Activated CD4-positive, alpha-beta T cell treated with anti-CD3 and anti-CD28 coated beads, Interleukin-2, amount 50 U/mL, for 4 hours (primary cell): ENCODE measurements at regions not wholly inside any gene's neighbourhood (a gene's known extent, or its start where the extent isn't known, plus 50 kb on each side); places are given as distances from the start of the nearest gene placed in this dataset.
"Not testable (repeated sequence)": the region's sequence is repeated elsewhere in the genome, so short reads cannot be mapped to it uniquely, and the experiment has no call there.

Experiments used
- DNase-seq, 2 experiments: peaks; one replicate each; pipeline ENCODE4 v3.0.0-alpha.2; 2020

DNA sequence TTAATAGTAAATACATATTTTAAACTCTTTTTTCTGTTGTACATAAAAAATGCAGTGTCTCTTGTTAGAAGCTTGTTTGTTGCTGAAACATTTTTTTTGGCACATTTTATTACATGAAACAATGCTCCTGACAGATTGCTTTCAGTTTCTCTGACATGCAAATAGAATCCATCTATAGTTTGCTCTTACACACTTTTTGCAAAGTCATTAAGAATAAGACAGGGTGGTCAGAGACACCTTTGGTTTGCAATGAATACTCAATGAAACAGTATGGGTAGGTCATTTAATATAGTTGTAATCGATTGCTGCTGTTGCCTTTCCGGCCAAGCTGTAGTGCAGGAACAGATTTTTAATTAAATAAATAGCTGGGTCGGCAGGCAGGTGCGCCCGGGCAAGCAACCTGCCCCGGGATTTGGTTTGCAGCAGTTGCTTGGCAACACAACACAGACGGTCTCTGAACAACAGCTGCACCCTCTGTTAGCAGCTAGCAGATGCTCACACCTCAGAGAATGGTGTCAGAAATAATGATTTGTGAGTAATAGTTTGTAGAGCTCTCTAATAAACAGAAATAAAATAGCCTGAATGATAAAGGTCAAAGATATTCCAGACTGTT is 115.7 kb upstream of the CACNA2D1 start:
- DNase-seq: no peak

DNA sequence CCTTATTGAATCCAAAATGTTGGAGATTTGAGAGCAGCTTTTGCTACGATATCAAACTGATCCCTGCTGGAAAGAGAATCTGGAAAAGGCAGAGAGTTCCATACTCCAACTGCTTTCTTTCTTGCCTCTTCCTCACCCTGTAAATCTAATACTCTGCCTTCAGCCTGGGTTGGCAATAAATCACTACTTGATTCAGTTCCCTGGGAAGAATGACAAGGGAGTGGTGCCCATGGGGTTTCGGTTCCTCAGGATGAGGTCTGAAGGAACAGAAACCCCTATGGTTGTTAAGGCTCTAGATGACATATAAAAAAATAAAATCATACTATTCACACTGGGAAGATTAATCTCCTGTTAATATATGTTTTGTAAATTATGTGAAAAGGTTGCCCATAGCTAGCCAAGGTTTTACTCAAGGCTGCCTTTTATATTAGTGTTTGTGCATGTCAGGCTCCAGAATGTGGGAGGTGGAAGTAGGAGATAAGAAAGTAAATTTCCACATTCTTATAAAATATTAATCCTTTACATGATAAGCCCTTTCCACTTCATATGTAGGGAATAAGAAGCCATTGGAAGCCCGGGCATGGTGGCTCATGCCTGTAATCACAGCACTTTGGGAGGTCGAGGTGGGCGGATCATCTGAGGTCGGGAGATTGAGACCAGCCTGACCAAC is 106.2 kb upstream of the CACNA2D1 start:
- DNase-seq: no peak

DNA sequence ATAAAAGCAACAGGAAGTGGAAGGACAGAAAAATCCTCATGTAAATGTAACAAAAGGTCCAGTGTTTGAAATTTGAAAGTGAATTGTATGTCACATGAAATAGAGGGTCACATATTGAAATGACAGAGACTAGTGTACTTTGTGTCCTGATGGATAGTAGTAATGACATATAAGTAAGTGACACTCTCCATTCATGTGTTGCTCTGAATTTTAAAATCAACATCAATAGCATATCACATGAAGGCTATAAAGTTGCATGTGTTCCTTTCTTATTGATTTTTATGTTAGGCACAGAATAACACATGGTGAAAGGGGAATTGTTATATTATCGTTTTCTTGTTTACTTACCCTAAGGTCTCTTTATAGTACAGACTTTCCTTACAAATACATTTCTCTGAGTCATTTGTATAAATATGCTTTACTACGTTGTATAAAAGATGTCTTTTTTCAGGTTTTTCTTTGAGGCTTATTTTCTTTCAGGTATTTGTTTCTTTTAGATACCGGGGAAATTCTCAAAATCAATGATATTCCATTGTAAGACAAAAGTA is 104.6 kb upstream of the CACNA2D1 start:
- no peak for DNase-seq

DNA sequence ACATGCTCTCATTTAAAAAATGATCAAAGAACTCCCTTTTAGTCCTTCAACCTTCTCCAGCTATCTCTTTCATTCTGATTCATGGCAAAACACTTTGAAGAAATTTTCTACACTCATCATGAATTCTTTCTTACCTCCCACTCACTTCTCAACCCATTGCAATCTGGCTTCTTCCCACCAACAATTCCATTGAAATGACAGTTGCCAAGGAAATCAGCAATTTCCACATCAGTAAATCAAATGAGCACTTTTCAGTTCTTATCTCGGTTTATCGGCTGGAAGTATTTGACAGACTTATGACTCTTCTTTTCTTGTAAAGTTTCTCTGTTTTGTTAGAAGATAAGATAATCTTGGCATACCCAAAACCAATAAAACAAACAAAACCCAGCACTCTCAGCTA is 99.1 kb upstream of the CACNA2D1 start:
- DNase-seq: no peak

DNA sequence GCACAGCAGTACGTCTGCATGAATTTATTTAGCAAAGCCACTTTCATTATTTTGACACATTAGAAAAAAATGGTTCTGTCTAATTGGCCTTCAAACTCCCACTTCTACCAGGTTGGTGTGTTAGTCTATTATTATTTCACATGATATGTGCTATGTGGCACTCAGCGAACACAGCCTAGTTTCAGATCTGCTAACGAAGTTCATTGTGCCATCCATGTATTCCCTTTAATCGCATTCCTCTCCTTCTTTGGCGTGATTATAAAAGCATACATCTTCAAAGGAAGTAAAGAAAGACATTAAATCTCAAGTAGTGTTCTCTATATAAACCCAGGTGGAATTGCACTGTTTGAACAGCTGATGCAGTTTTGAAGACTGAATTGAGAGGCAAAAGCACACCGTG is 96.4 kb upstream of the CACNA2D1 start:
- DNase-seq: no peak

DNA sequence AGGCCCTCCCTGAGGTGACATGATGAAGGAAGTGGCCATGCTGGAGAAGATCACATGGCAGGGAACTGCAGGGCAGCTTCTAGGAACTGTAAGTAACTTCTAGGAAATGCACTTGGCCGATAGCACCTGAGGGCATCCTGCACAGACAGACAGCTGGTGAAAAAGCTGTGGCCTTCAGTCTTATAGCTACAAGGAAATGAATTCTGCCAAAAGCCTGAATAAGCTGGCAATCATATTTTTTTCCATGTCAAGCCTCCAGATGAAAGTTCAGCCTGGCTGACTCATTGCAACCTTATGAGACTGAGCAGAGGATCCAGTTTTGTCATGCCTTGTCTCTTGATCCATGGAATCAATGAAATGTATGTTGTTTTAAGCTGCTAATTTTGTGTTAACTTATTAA is 91.1 kb upstream of the CACNA2D1 start:
- DNase-seq: no peak

DNA sequence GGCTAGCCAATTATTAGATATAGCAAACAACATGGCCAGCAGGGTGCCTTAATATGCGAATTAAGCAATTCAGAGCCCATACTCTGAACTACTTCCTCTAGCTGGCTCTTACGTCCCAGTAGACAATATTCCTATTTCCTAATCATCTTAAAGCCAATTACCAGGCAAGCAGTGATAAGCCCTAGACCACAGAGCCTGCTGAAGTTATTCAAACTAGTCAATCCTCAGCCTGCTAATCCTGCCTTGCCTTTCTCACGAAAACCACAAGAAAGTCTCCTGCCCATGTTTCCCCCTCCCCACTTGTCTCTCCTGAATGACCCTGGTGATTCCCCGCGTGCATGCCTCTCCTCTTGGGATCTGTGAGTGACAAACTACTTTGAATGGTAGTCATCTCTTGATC is 86.8 kb upstream of the CACNA2D1 start:
- DNase-seq: no peak

DNA sequence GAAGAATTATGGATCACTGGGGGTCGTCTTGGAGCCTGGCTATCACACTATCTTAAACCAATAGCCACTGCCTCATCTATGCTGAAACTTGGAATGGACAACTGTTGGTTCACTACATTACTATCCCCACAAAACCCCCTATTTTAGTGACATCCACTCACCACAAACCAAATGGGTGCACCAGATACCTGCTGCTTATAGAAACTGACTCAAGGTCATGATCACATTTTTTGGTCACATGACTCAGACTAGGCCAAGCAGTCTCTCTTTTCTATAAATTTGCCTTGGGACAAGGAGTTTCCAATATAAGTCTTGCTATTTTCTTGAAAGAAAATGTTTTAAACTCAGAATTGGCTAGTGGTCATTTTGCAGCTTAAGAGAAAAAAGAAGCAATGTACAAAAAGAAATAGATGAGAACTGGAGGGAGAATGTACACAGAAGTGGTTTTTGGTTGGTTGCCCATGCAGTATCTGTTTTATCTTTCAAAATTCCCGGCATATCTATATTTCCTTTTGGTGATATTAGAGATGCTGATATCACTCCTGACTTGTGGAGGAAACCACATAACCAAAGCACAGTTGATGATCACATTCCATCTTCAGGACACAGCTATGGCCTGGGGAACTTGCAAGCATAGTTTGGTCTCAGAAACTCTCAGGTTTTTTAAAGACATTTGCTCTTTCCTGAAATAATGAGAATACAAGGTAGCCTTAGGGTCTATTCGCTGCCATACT is 85.2 kb upstream of the CACNA2D1 start:
- no peak for DNase-seq

DNA sequence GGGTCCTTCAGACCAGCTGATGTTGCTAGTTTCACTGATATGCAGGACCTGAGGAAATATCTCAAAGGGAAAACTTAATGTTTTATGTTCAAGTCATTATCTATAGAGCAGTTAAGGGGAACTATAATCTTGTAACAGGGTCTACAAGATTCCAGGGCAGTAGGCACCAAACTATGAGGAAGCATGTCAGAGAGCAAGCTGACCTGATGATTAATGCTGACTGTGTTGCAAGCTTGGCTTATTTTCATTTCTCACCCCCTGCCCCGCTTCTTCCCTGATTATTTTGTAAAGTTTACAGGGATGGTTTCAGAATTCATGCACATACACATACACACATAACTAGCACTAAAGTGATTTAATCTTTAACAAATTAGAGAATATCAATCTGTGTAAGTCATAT is 84.3 kb upstream of the CACNA2D1 start:
- no peak for DNase-seq

DNA sequence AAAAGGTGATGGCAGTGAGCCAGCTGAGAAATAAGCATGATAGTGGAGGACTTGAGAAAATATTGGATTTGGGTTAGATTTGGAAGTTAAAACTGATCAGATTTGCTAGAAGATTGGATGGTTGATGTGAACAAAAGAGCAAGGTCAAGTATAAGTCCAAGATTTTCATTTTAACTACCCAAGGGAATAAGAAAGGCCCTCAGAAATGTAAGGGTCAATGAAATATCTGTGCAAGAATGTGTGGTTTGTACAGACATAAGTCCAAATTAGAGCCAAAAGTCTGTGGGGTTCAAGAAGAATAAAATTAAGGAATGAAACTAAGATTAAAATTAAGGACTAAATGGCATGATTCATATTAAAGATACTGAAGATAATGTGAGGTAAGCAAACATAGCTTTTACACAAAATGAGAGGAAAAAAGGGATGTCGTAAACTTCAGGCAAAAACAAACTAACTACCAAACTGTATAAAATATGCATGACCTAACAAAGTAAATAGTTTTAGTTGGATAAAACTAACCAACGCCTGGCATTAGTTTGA is 78.4 kb upstream of the CACNA2D1 start:
- DNase-seq: no peak

DNA sequence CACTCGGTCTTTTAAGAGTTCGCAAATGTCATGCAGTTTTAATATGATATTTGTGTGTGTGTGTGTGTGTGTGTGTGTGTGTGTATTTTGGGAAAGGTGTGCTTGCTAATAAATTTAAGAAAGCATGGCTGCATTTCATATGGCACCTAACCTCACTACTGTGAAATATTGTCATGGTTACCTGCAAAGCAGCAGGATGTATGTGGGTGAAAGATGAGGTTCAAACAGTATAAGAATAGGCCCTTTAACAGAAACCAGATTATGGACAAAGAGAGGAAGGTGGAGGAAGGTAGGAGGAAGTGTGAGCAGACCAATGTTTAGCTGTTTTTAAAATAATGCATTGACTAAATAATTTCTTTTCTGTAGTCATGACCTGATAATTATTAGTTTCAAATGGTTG is 73.5 kb upstream of the CACNA2D1 start:
- no peak for DNase-seq

DNA sequence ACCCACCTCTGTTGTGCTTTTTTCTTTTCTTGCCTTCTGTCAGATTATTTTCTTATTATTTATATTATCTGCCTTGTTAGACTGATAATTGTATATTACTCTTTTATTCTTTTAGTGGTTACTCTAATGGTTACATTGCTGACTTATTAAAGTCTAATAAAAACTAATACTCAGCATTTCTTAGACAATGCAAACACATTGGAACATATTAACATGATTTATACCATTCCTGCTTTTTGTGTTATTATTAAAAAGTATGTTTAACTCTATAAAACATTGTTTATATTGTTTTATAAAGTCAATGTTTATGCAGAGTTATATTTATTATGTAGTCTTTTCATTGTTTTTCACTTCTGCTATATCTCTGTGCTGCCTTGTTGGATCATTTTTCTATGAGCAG is 68.0 kb upstream of the CACNA2D1 start:
- DNase-seq: no peak

DNA sequence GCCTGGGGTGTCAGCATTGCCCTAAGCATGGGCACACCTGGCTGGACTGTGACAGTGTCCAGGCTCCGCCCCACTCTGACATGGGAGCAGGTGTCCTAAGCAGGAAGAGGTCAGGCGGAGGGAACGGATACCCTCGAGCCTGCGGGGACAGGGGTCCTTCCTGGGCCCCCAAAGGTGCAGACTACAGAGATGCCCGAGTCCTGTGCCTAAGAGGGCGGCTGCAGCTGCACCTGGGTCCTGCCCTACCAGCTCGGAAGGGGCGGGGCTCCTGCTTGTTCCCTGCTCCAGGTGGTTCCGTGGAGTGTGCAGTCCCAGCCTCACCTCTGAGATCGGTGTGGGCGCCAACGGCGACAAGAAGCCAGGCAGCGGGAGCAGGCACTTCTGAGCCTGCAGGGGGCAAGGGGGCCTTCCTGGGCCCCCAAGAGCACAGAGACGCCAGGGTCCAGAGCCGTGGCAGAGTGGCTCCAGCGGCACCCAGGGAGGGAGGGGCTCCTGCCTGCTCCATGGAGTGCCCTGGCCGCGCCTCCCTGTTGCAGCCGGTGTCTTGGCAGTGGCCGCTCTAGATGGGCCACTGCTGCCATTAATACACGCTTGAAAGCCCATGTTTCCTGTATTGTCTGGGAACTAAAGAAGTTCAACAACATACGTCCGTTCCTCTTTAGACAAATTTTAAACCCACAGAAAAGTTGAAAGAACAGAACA is 64.5 kb upstream of the CACNA2D1 start:
- no peak for DNase-seq

DNA sequence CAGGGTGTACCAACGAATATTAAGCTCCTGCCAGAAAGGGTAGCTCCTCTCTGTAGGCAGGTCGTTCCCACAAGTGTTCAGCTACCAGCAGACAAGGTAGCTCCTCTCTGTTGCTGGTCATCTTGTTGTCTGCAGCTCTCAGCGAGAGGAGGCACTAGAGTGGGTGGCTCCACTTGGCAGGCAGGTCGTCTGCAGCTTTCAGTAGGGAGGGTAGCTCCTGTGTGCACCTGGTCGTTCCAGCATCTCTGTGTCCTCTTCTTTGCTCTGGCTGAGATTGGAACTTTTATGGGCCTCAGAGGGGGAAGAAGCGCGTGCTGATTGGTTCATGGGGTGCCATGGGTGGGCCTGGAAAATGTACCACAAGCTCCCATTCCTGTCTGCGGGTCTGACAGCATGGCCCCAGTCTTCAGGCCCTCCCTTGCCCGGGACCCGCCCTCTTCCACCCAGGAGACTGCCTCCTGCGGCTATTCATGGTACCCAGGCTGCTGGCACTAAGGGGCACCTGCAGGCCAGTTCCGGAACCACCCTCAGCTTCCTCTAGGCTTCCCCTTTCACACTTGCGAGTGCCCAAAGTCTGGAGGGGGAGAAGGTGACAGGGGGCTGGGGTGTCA is 63.9 kb upstream of the CACNA2D1 start:
- DNase-seq: no peak

DNA sequence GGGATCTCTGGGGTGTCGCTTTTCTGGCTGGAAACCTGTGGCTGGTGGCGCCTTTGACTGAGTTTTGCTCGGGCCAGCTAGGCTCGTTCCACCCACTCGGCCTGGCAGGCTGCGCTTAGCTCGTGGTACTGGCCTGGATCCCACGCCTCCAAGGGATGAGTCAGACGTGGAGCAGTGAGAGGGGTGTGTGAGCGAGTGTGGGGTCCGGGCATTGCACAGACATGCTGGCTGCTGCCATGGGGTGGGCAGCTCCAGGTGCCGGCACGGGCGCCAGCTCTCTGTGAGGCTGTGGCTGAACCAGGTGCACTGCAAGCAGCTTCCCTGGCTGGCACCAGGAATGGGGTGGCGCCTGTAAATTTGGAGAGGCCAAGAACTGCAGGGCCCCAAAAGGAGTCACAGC is 63.1 kb upstream of the CACNA2D1 start:
- no peak for DNase-seq

DNA sequence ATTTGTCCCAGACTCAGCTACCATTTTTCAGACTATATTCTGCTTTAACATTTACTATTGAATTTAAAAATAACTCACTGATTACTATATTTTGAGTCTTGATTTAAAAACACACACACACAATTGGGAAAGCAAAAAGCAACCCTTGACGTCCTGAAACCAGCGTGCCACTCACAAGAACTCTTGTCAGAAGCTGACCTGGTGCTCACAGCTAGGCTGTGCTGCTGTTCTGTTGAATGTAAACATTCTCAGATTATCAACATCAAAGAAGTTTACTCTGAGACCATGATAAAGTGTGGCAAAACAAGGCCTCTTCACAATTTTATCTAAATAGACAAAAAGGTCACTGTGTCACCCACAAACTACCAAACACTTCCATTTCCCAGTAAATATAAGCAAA is 62.6 kb upstream of the CACNA2D1 start:
- no peak for DNase-seq

DNA sequence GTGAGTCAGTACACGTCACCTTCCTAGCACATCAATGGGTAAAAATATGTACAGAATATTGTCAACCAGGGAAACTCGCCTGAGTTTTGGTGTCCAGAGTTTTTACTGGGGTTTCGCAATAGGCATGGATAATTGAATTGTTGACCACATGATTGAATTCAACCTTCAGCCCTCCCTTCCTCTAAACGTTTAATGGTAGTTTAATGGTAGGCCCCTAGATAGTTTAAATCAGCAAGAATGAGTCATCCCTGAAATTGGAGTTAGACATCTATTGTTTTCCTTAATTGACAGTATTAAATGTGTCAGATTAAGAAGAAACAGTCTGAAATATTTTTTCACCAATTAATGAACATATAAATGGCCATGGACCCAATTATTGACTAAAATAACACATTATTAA is 57.8 kb upstream of the CACNA2D1 start:
- DNase-seq: no peak

DNA sequence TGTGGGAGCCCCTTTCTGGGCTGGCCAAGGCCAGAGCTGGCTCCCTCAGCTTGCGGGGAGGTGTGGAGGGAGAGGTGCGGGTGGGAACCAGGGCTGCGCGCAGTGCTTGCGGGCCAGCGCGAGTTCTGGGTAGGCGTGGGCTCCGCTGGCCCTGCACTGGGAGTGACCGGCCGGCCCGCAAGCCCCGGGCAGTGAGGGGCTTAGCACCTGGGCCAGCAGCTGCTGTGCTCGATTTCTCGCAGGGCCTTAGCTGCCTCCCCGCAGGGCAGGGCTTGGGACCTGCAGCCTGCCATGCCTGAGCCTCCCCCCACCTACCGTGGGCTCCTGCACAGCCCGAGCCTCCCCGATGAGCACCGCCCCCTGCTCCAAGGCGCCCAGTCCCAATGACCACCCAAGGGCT is 56.0 kb upstream of the CACNA2D1 start:
- not testable (repeated sequence) for DNase-seq

DNA sequence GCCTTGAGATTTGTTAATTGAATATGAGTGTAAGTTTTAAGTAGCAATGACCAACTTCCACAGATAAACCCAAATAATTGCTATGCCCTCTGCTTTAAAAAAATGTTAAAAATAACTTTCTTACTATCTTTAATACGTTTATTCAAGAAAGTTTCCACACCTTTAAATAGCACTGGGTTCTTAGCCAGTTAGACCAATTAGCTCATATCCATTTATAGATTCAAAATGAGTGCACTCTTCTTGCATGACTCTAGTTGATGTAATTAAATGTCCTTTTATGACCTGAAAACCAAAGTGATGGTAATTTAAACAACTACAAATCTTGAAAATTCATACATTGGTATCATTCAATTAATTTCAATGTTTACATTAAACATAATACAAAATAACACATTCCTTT is 50.8 kb upstream of the CACNA2D1 start:
- no peak for DNase-seq
